Stromal cell of bone marrow (primary cell): ENCODE measurements at regions not wholly inside any gene's neighbourhood (a gene's known extent, or its start where the extent isn't known, plus 50 kb on each side); places are given as distances from the start of the nearest gene placed in this dataset.

ENCODE experiments used
- DNase-seq: peaks from one replicate; pipeline ENCODE4 v3.0.0-alpha.2; 2012; ENCODE audit warnings: low read depth

- no peak for DNase-seq
Measured at GRCh38 chr6:30272032-30272431, 54.7 kb upstream of the TRIM39 start.

- no peak for DNase-seq
Measured at GRCh38 chr6:30267423-30267822, 54.2 kb upstream of the TRIM26 start.

GRCh38 chr6:30265594-30265993 is 52.4 kb upstream of the TRIM26 start:
- DNase-seq = no peak

- DNase-seq = no peak
Measured at GRCh38 chr6:30265181-30265580, 52.0 kb upstream of the TRIM26 start.

GRCh38 chr6:30264743-30265142 is 51.5 kb upstream of the TRIM26 start:
- no peak for DNase-seq

GRCh38 chr6:30263734-30264133 is 50.5 kb upstream of the TRIM26 start:
- peak; percentile 22 for DNase-seq
